OCI-LY3 (cell line): ENCODE measurements at regions not wholly inside any gene's neighbourhood (a gene's known extent, or its start where the extent isn't known, plus 50 kb on each side); places are given as distances from the start of the nearest gene placed in this dataset.

Experiments
- H2AFZ ChIP-seq: fragments of 200-600, 300-600 bp; shearing (Covaris generic); 2 replicates; pipeline ENCODE4 v1.6.0; 2014; ENCODE audit warnings: antibody characterized with exemption, low read depth, low read length
- H3K27ac ChIP-seq: fragments of 200-600, 300-600 bp; sonication (generic); 2 replicates; pipeline ENCODE4 v1.5.1; 2014; ENCODE audit warnings: mild to moderate bottlenecking, low read length, moderate library complexity, mixed read lengths
- H3K27me3 ChIP-seq: fragments of 200-600, 300-600 bp; sonication (generic); 2 replicates; pipeline ENCODE4 v1.6.1; 2014; ENCODE audit warnings: low read depth, low read length, mixed read lengths
- H3K36me3 ChIP-seq: fragments of 200-600, 300-600 bp; sonication (generic); replicated peaks from 2 replicates; pipeline ENCODE3; 2014; ENCODE audit warnings: low read depth, low read length, mixed read lengths
- H3K4me1 ChIP-seq: fragments of 300-600, 200-600 bp; sonication (generic); 2 replicates; pipeline ENCODE4 v1.6.1; 2014; ENCODE audit warnings: low read length, mixed read lengths
- H3K4me2 ChIP-seq: fragments of 200-600, 300-600 bp; sonication (generic); 2 replicates; pipeline ENCODE4 v1.6.1; 2014; ENCODE audit warnings: low read length, mixed read lengths
- H3K4me3 ChIP-seq: fragments of 300-600, 200-600 bp; sonication (generic); 2 replicates; pipeline ENCODE4 v1.5.1; 2014; ENCODE audit warnings: antibody characterized with exemption, mild to moderate bottlenecking, low read length, moderate library complexity
- H3K79me2 ChIP-seq: fragments of 300-600, 200-600 bp; shearing (Covaris generic); 2 replicates; pipeline ENCODE4 v1.6.1; 2014; ENCODE audit warnings: mild to moderate bottlenecking, low read length, mixed read lengths
- H3K9ac ChIP-seq: fragments of 300-600, 200-600 bp; shearing (Covaris generic); 2 replicates; pipeline ENCODE4 v1.6.0; 2014; ENCODE audit warnings: mild to moderate bottlenecking, low read length, moderate library complexity
- H3K9me3 ChIP-seq: fragments of 200-600, 300-600 bp; shearing (Covaris generic); 2 replicates; pipeline ENCODE4 v1.6.1; 2014; ENCODE audit warnings: low read length, mixed read lengths; ENCODE audit not compliant: insufficient read depth
- H4K20me1 ChIP-seq: fragments of 200-600, 300-600 bp; sonication (generic); 2 replicates; pipeline ENCODE4 v1.6.1; 2016; ENCODE audit warnings: low read length, mixed read lengths; ENCODE audit not compliant: insufficient read depth
- CTCF ChIP-seq: fragments of 200-600, 300-600 bp; sonication (generic); IDR thresholded peaks from 2 replicates; pipeline ENCODE4 v1.5.1; 2014; ENCODE audit warnings: antibody characterized with exemption, low read length, low read depth
- EZH2phosphoT487 ChIP-seq: fragments of 200-600 bp; shearing (Covaris generic); IDR thresholded peaks from 2 replicates; pipeline ENCODE4 v1.6.1; 2018; ENCODE audit warnings: antibody characterized with exemption, mixed run types, low read depth

GRCh38 chr4:133347409-133347808 is 198.3 kb downstream of the PCDH10 start:
- H2AFZ ChIP-seq, result peak overlapping the region; percentile 31; the same call in 1 of the 2 replicates
- H3K79me2 ChIP-seq, result no peaks in the 10 kb centered on the region
- no peak overlapping the region for H3K4me2 ChIP-seq
- no peaks in the 10 kb centered on the region for H4K20me1 ChIP-seq
- no peak overlapping the region for H3K27ac ChIP-seq
- no peaks in the 10 kb centered on the region for H3K27me3 ChIP-seq
- H3K36me3 ChIP-seq, result no peaks in the 10 kb centered on the region
- no peaks in the 10 kb centered on the region for H3K9me3 ChIP-seq
- H3K4me1 ChIP-seq, result no peaks in the 10 kb centered on the region
- no peak overlapping the region for H3K4me3 ChIP-seq
- TF ChIP-seq CTCF (no peak), EZH2phosphoT487 (no peak)
- no peak overlapping the region for H3K9ac ChIP-seq

GRCh38 chr4:133324491-133324890 is 175.4 kb downstream of the PCDH10 start:
- Histone ChIP-seq H3K4me1 (no peaks in the 10 kb centered on the region), H3K27ac (no peak overlapping the region), H3K4me2 (no peak overlapping the region), H3K36me3 (no peaks in the 10 kb centered on the region), H2AFZ (no peak overlapping the region), H3K4me3 (no peak overlapping the region), H4K20me1 (no peaks in the 10 kb centered on the region), H3K9ac (no peak overlapping the region), H3K79me2 (no peaks in the 10 kb centered on the region), H3K9me3 (no peaks in the 10 kb centered on the region), H3K27me3 (no peaks in the 10 kb centered on the region)
- TF ChIP-seq CTCF, result no peak
- no peak for TF ChIP-seq EZH2phosphoT487

- Histone ChIP-seq H3K36me3 (no peaks in the 10 kb centered on the region), H3K4me1 (no peaks in the 10 kb centered on the region), H3K9ac (no peak overlapping the region), H3K9me3 (no peaks in the 10 kb centered on the region), H3K79me2 (no peaks in the 10 kb centered on the region), H4K20me1 (no peaks in the 10 kb centered on the region), H2AFZ (no peak overlapping the region), H3K27me3 (no peaks in the 10 kb centered on the region), H3K27ac (no peak overlapping the region), H3K4me3 (no peak overlapping the region), H3K4me2 (no peak overlapping the region)
- no peak for TF ChIP-seq CTCF
- TF ChIP-seq EZH2phosphoT487, result no peak
Measured at GRCh38 chr4:133323670-133324069, 174.6 kb downstream of the PCDH10 start.

DNA sequence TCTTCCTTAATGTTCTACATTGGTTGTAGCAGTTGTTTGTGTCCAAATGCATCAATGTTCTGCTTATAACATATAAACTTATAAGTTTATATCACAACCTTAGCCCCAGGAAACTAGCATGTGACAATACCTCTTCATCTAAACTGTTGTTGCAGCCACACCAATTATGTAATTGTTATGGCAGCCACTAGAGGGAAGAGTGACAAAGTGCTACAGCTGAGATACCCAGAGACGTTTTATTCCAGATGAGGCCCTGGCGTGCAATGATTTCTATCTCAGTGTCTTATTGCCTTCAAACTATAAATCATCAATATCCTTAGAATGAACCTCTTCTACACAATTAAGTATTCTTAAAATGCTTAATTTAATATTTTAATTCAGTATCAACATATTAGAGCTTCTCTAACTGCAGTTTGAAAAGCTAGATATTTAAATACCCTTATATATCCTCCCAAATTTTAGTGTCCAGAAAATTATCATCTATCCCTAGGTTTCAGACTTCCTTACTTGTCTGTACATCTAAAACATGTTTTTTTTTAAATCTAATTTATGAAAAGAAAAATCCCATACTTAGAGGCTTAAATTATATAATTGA is 171.6 kb downstream of the PCDH10 start:
- H3K9ac ChIP-seq, result no peak overlapping the region
- H3K4me3 ChIP-seq, result no peak overlapping the region
- H3K4me1 ChIP-seq, result no peaks in the 10 kb centered on the region
- H2AFZ ChIP-seq, result peak overlapping the region; percentile 55
- H3K4me2 ChIP-seq, result peak overlapping the region; percentile 13; the same call in 1 of the 2 replicates
- H3K27me3 ChIP-seq, result no peaks in the 10 kb centered on the region
- TF ChIP-seq CTCF, result peak; percentile 86
- TF ChIP-seq EZH2phosphoT487, result no peak
- H3K9me3 ChIP-seq, result no peaks in the 10 kb centered on the region
- H3K36me3 ChIP-seq, result no peaks in the 10 kb centered on the region
- H3K79me2 ChIP-seq, result no peaks in the 10 kb centered on the region
- H3K27ac ChIP-seq, result no peak overlapping the region
- H4K20me1 ChIP-seq, result no peaks in the 10 kb centered on the region
